Stimulated activated CD4-positive, alpha-beta T cell treated with anti-CD3 and anti-CD28 coated beads, Interleukin-1b, Interleukin-23, amount 100 ng/mL, for 24 hours (primary cell): ENCODE measurements at regions not wholly inside any gene's neighbourhood (a gene's known extent, or its start where the extent isn't known, plus 50 kb on each side); places are given as distances from the start of the nearest gene placed in this dataset.
"Not testable (repeated sequence)": the region's sequence is repeated elsewhere in the genome, so short reads cannot be mapped to it uniquely, and the experiment has no call there.

Experiments used
- DNase-seq, 4 experiments: peaks; one replicate each; pipeline ENCODE4 v3.0.0-alpha.2; 2020; ENCODE audit warnings: low read depth in 4 of 4, low spot score in 1 of 4

DNA sequence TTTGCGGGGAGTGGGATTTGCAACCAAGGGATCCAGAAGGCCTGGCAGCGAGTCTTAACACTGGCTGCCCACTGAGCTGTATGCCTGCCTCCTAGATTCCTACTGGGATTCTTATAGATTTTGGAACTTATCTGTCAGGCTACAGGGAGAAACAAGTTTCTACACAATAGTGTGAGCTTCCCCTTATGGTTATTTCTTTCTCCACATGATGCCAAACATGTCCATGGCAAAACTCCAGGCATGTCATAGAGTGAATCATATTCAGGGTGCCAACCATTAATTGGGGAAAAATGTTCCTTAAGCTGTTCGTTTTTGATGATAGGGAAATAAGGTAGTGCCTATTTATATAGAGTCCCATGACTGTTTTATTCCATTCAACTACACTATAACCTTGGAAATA, 1185.2 kb upstream of the CELF4 start:
- DNase-seq = no peak

DNA sequence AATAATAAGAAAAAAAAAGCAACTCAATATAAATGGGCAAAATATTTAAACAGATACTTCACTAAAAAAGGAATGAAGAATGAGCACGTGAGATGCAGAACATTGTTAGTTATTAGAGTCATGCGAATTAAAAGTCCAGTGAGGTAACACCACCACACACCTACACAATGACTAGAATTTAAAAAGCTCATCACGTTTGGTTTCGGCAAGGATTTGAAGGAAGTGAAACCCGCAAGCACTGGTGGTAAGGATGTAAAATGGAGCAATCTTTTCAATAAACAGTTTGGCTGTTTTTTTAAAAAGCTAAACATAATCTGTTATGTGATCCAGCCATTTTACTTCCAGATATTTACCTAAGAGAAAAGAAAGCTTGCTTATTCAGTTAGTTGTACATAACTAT, 1181.6 kb upstream of the CELF4 start:
- no peak for DNase-seq

DNA sequence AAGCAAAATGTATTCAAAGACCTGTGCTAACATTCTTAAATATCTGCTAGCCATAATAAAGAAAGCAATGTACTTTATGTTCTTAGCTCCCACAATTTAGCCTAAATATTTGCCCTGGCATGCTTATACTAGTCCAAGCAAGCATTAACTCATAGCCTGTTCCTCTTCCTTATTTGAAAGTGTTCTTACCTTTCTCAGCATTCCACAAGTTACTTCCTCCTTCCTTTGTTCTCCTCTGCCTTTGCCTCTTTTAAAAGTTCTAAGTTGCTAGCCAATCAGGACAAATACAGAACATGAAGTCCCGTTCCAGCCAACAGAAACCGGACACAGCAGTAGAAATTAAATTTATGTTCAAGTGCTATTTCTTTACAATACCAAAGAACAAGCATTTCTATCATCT, 1154.6 kb upstream of the CELF4 start:
- not testable (repeated sequence) for DNase-seq

DNA sequence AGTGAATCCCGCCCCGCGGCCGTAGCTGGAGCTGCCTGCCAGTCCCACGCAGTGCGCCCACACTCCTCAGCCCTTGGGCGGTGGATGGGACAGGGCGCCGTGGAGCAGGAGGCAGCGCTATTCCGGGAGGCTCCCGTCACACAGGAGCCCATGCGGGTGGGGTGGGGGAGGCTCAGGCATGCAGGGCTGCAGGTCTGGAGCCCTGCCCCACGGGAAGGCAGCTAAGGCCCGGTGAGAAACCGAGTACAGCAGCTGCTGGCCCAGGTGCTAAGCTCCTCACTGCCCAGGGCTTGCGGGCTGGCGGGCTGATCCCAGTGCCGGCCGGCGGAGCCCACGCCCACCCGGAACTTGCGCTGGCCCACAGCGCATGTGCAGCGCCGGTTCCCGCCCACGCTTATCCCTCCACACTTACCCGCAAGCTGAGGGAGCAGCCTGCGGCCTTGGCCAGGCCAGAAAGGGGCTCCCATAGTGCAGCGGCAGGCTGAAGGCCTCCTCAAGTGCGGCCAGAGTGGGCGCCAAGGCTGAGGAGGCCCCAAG, 1152.8 kb upstream of the CELF4 start:
- DNase-seq = no peak

DNA sequence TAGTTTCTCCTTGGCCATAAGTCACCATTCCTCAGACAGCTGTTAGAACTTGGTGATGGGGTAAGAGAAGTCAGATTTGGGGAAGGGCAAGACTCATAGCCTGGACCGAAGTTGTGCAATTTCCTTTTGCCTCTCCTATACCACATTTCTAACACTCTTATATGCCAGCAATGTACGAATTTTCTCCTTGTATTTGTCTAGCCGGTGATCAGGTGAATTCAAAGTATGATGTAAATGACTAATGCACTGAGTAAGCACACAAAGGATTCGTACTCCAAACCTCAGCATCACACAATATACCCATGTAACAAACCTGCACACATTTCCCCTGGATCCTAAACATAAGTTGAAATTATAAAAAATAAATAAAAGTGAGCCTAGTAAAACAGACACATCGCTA, 1143.5 kb upstream of the CELF4 start:
- DNase-seq = no peak

DNA sequence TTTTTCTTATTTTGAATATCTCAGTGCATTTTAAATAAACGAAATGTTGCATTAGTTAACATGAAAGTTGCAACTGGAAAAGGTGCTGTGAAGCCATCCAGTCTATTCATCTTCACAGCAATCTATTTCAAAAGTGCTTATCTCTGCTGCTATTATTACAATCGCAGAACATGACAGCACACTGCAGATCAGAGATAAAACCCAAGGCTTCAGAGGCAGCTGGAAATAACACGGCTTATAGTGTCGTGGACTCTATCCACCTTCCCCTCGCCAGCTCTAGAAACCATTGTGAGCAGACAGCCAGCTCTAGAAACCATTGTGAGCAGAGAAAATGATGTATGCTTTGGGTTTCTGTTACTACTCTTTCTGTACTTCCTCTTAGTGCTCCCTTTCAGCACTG, 1140.8 kb upstream of the CELF4 start:
- no peak for DNase-seq

DNA sequence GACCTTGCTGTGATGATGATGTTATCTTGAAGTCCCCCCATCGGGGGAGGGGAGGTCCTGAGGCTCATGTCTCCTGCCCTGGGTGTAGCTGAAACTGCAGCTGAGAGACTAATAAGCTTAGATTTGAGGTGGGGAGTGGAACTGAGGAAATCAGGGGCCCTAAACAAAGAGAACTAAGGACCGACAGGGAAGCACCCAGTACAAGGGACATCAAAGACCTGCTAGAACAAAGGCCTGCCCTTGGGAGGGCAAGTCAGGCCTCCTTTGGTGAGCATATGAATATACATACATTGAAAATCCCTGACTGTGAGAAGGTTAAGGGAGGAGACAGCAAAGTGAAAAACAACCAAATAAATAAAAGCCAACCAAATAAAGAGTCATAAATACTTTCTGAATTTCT, 1132.5 kb upstream of the CELF4 start:
- no peak for DNase-seq

DNA sequence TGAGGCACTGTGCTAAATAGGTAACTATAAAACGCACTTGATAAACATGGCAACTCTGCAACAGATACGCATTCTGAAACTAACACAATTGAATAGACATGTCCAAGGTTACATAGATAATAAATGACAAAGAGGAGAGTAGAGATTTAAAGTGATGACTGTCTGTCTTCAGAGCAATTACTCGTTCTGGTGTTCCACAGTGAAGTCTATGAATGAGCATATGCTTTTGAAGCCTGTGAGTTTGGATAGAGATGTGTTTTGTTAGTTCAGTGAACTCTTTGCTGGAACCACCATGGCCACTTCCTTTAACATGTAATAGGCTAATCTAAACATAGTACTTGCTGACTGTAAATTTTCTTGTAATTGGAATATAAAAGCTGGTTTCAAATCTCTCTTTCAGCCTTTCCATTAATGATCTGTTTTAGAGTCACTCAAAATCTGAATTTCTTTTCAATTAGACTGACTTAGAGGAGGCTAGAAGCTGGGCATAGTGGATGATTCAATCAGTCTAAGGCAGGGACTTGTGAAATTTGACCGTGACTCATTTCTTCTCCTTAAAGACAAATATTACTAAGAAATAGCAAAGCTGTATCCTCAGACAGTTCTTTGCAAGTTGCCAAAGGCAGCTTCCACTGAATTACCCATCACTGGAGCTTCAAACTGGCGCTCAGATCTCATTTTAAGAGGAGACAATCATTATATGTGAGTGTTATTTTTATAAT, 1130.1 kb upstream of the CELF4 start:
- DNase-seq = no peak

DNA sequence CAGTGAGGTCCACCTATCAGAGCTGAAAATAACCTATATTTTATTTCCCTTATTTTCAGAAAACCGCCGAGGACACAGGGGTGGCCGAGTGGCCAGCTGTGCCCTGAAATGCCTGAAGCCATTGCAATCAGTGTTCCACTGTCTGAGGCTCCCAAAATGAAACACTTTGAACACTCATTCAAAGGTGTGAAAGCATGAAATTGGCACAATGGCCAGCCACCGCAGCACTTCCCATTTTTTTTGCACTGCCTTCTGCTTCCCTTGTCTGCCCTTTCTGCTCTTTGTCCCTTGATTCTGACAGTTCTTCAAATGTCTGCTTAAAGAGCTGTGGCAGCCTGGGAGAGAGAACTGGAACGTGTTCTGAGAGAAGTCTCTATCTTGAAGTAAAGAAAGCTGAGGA, 1127.5 kb upstream of the CELF4 start:
- DNase-seq = no peak

DNA sequence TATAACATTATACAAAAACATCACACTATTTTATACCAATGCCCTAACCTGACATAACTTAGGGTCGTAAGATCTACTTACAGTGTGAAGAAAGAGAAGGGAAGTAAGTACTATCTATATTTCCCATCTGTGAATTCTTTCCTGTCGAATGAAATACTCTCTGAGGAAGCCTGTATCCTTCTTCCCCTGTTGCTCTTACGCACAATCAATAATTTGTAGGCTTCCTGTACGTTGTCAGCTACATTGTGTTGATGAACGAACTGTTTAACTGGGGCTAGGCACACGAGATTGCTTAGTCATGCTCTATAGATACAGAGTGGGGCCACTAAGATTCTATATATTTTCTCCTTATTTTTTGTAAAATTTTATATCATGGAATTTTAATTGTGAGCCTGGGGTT, 1125.0 kb upstream of the CELF4 start:
- DNase-seq = no peak

DNA sequence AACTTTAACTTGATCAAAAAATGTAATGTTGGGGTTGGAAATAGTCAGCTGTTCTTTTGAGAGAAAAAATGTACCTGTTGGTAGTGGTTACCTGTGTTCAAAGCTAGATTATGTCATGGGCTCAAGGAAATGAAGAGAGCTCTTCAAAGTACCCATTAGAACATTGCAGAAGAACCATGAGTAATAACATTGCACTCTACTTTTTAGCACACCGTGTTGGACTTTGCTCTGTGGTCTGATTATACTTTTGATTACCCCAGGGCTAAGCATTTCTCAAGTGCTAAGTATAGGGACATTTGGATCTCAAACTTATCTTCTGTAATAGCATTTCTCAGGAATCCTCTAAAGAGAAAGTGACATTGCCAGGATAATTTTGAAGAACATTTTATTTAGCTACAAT, 1122.8 kb upstream of the CELF4 start:
- no peak for DNase-seq

DNA sequence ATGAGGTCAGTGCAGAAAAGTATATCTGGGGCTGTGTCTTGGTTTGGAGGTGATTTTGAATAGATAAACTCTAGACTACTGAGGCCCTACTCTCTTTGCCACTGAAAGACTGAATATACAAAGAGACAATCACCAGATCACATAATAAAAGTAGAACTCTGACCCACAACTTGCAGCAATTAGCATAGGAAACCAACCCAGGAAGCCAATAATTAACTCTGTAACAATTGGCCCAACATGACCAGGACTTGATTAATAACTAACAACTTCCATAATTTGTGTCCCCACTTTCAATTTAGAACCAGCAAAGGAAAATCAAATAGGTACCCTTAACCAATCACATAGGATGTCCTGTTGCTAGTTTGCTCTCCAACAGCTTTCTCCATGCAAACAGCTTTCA, 1104.9 kb upstream of the CELF4 start:
- no peak for DNase-seq

DNA sequence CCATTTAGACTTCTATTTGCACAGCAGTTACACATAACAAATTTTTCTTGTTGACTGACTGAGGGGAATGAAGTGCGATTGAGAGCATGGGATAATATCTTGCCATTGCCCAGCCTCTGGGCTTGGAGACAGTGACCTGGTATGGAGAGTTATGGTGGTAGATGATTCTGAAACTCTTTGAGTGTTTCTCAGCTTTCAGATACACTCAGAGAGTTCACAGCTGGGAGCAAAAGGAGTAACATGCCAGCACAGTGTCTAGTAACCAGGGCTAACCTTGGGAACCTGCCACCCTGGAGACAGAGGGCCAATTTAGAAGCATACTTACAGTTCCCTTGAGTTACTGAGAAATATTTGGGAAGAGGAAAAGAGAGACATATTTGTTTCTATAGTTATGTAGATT, 1099.3 kb upstream of the CELF4 start:
- no peak for DNase-seq

DNA sequence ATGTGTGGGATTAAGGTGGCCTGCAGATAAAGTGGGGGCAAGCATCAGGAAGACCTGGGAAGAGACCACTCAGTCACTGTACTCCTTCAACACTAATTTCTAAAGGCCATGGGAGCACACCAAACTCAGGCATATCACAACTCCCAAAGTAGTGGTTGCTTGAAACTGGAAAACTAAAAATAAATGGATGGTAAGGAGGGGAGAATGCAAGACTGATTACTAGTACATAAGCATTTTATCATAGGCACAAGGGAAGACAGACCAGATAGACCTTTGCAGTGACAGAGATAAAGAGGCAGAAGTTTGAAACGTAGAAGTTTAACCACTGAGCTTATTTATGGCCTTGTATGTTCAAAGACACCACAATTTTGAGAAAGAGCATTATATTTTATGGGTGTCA, 1098.1 kb upstream of the CELF4 start:
- DNase-seq = no peak

DNA sequence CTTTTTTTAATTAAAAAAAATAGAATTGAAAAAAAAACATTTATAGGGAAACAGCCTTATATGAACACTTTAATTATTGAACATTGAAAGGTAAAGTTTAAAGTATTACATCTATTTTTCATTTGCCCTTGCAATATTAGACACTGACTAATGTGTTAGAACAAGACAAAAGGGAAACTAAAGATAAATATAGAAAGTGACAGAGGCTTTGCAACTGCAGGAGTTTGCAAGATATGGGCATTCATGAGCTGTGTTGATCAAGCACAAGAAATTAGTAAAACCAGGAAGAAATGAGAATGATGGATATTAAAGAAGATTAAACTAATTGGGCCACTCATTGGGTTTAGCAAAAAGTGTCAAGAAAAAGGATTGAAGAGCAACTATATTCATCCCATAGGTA, 1097.7 kb upstream of the CELF4 start:
- no peak for DNase-seq

DNA sequence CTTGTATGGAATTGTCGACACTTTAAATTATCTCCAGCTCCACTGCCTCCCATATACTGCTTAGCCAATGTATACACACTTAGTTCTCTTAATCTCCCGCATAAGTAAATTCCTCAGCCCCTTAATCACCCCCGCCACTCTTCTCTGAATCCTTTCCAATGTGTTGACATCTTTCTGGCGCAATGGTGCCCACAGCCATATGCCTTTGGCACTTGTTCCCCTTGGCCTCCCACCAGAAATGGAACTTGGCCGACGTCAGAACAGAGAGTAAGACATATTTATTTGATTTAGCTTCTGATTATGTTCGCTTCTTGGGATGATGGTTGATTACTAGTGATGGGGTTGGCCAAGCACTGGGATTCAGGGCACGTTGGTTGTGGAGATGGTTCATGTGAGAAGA, 1089.3 kb upstream of the CELF4 start:
- DNase-seq = no peak

DNA sequence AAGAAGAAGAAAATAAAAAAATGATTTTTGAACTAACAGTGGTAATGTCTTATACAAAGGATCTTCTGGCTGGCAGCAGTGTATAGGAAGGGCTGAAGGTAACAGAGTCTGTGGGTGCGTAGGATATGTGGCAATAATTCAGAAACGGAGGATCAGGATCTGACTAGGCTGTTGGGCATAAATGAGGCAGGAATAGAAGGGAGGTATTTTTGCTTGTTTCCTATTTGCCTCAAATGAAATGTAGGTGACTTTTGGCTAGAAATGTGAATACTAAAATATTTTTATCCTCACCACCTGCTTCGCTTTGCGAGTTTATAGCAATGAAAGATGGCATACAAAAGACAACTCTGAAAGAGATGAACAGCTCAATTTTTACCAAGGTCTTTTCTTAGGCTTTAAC, 1086.1 kb upstream of the CELF4 start:
- DNase-seq = no peak

DNA sequence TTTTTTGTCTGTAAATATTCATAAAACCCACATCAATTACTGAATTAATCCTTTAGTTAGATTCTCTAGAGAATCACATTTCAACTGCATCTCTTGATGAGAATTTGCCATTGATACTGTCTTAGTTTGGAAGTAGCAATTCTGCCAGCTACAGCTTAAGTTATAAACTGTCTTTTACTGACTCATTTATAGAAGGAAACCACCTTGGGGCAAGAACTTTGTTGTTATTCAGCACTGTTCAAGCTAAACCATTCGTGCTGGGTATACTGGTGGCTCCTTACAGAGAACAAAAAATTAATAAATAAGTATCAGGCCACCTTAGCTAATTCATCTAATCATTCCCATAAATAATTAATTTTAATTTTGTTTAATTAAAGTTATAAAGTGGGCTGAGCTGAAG, 1082.6 kb upstream of the CELF4 start:
- no peak for DNase-seq

DNA sequence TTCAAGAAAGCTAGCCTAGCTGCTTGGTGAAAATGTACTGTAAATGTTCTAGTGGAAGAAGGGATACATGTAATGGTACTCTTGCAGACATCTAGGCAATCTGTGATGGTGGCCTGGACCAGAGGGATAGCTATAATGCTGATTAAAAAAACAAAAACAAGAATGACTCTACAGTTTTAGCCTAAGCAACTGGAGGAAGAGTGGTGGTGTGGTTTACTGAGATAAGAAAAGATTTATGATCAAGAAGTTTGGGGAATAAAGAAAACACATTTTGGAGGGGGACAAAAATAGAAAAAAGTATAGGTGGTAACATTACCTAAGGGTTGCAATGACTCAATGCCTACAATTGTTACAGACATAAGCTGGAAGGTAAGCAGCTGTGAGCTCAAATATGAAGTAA, 1080.7 kb upstream of the CELF4 start:
- no peak for DNase-seq

DNA sequence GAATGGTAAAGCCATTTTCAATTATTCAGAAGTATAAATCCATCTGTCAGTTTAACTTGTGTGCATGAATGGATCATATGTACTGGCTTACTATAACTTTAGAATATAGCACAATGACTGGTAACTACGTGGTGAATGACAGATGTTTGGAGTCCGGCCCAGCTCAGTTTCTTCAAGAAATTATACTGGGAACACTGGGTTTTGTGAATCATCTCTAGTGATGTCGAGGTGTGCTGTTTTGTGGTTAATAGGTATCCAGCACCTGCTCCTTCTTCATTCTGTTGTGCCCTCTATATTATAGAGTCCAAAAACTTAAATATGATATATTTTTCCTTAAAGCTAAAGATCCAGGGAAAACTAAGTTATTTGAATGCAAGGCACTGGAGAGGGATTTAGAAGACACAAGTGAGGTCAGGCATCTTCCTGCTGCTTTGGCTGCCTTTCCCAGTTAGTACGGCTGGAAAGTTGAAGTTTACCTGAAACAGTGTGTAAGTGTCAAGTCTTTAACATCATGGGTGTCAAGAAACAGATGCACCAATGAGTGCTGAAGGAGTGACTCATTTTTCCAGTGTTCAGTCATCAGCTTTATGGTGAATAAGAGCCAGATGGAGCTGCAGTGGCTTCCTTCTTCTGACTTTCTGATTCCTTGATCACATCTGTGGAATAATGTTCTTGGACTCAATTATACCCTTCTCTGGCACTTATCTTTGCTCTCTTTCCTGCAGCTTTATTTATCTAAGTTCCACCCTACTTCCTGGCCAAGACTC, 1079.5 kb upstream of the CELF4 start:
- DNase-seq = no peak

DNA sequence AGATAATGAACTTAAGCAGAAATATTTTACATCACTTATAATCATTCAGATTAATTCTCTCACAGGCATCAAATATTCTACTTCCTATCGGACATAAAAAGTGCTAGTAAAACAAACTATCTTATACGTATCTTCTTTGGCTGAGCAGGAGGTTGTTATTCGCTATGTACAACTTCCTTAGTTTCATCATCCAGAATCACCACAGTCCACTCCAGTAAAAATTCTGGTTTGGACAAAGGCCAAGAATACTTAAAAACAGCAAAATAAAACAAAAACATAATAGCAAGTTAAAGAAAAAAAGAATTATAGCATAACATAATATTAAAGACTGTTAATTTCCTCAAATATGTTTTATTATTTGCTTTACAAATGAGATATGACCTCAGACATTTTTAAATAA, 1077.1 kb upstream of the CELF4 start:
- DNase-seq = no peak

DNA sequence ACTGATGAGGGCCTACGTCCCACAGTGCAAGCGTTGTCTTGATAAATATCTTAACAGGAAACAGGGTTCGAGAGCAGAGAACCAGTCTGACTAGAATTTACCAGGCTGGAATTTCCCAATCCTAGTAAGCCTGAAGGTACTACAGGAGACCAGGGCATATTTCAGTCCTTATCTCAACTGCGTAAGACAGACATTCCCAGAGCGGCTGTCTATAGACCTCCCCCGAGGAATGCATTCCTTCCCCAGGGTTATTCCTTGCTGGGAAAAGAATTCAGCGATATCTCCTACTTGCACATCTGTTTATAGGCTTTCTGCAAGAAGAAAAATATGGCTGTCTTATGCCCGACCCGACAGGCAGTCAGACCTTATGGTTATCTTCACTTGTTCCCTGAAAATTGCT, 1074.1 kb upstream of the CELF4 start:
- not testable (repeated sequence) for DNase-seq
